DOHH2 (cell line): ENCODE measurements at regions not wholly inside any gene's neighbourhood (a gene's known extent, or its start where the extent isn't known, plus 50 kb on each side); places are given as distances from the start of the nearest gene placed in this dataset.

Experiments
- EZH2phosphoT487 ChIP-seq: fragments of 200-600 bp; sonication (generic); IDR thresholded peaks from 2 replicates; pipeline ENCODE4 v1.6.1; 2017; ENCODE audit warnings: borderline replicate concordance, mild to moderate bottlenecking, antibody characterized with exemption, low read length, moderate library complexity, mixed read lengths
- TF ChIP-seq, protein P1 (sequence below): fragments of 200-600 bp; sonication (generic); IDR thresholded peaks from one replicate; pipeline ENCODE4 v1.5.1; 2014; ENCODE audit warnings: antibody characterized with exemption, mild to moderate bottlenecking, low read depth, low read length; ENCODE audit not compliant: poor library complexity, severe bottlenecking

- TF ChIP-seq, protein P1, sequence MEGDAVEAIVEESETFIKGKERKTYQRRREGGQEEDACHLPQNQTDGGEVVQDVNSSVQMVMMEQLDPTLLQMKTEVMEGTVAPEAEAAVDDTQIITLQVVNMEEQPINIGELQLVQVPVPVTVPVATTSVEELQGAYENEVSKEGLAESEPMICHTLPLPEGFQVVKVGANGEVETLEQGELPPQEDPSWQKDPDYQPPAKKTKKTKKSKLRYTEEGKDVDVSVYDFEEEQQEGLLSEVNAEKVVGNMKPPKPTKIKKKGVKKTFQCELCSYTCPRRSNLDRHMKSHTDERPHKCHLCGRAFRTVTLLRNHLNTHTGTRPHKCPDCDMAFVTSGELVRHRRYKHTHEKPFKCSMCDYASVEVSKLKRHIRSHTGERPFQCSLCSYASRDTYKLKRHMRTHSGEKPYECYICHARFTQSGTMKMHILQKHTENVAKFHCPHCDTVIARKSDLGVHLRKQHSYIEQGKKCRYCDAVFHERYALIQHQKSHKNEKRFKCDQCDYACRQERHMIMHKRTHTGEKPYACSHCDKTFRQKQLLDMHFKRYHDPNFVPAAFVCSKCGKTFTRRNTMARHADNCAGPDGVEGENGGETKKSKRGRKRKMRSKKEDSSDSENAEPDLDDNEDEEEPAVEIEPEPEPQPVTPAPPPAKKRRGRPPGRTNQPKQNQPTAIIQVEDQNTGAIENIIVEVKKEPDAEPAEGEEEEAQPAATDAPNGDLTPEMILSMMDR = no peak
- TF ChIP-seq EZH2phosphoT487 = no peak
Observed at GRCh38 chr22:27171212-27171611, 513.8 kb downstream of the MIAT start.
